ENCODE measurements at regions not wholly inside any gene's neighbourhood (a gene's known extent, or its start where the extent isn't known, plus 50 kb on each side); places are given as distances from the start of the nearest gene placed in this dataset.

DNA sequence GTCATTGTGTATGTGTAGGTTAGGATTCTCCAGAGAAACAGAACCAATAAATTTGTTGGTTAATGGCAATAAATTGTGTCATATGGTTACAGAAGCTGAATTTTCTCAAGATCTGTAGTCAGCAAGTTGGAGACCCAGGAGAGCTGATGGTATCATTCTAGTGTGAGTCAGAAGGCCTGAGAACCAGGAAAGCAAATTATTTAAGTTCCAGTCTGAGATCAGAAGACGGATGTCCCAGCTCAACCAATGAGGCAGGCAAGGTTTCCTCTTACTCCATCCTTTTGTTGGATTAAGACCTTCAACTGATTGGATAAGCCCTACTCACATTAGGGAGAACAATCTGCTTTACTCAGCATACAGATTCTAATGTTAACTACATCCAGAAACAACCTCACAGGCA, 656.3 kb downstream of the ANXA1 start:
- CTCF ChIA-PET: no interaction called here
- Histone ChIP-seq H3K18ac (ENCODE audit: low read depth, low read length) (no peak overlapping the region), H3K23ac (ENCODE audit: low read depth, low read length) (no peak overlapping the region), H3K27me3 (ENCODE audit: control insufficient read depth, insufficient read depth, low read length) (no peaks in the 10 kb centered on the region), H4K8ac (ENCODE audit: low read depth in 2 of 2, low read length in 2 of 2) (no peak overlapping the region), H3K4me2 (ENCODE audit: low read depth, low read length) (no peak overlapping the region), H4K91ac (ENCODE audit: insufficient read depth, low read depth, low read length) (no peak overlapping the region), H3K4me1 (ENCODE audit: control insufficient read depth, insufficient read depth, low read length) (no peaks in the 10 kb centered on the region), H3K9me1 (ENCODE audit: insufficient read depth, low read length) (no peaks in the 10 kb centered on the region), H2BK15ac (ENCODE audit: low read depth, low read length) (no peak overlapping the region), H2AFZ (replicated peaks; ENCODE audit: low read length, poor library complexity) (no peak overlapping the region), H3K27ac (ENCODE audit: insufficient read depth, low read length) (no peak overlapping the region), H3K4me3 (ENCODE audit: insufficient read depth, low read depth, low read length) (no peak overlapping the region), H4K20me1 (ENCODE audit: insufficient read depth, low read length) (no peaks in the 10 kb centered on the region), H2AK9ac (replicated peaks; ENCODE audit: low read depth, low read length, poor library complexity) (no peak overlapping the region), H2BK120ac (ENCODE audit: low read depth, low read length) (no peak overlapping the region), H3K79me1 (ENCODE audit: low read depth in 1 of 2, low read length in 2 of 2) (no peaks in the 10 kb centered on the region), H3K4ac (ENCODE audit: low read depth, low read length) (no peak overlapping the region), H2BK5ac (ENCODE audit: low read depth, low read length, poor library complexity, severe bottlenecking) (no peak overlapping the region), H3K14ac (replicated peaks; ENCODE audit: low read depth, low read length) (no peak overlapping the region), H2BK20ac (ENCODE audit: low read depth, low read length) (no peak overlapping the region), H3K36me3 (ENCODE audit: control insufficient read depth, insufficient read depth, low read length) (no peaks in the 10 kb centered on the region), H2AK5ac (ENCODE audit: low read depth, low read length) (no peak overlapping the region), H3K9me3 (ENCODE audit: control insufficient read depth, insufficient read depth, low read length) (0 out of 2 replicates have a peak, but pooled peaks cover 2% of the 10 kb centered on the region), H4K5ac (ENCODE audit: low read depth, low read length) (no peak overlapping the region), H3K9ac (ENCODE audit: low read depth, low read length) (no peak overlapping the region), H3K56ac (ENCODE audit: extremely low read depth, insufficient read depth, low read length) (no peak overlapping the region)
- DNase-seq: no peak
- TF ChIP-seq CEBPB (IDR thresholded peaks at IDR 0.05; ENCODE audit: low read depth, low read length): no peak
- no peak for TF ChIP-seq RAD21 (IDR thresholded peaks at IDR 0.05; ENCODE audit: low read length)
- TF ChIP-seq, protein P1, sequence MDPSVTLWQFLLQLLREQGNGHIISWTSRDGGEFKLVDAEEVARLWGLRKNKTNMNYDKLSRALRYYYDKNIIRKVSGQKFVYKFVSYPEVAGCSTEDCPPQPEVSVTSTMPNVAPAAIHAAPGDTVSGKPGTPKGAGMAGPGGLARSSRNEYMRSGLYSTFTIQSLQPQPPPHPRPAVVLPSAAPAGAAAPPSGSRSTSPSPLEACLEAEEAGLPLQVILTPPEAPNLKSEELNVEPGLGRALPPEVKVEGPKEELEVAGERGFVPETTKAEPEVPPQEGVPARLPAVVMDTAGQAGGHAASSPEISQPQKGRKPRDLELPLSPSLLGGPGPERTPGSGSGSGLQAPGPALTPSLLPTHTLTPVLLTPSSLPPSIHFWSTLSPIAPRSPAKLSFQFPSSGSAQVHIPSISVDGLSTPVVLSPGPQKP (IDR thresholded peaks at IDR 0.05; ENCODE audit: borderline replicate concordance, low read depth, low read length): no peak
- TF ChIP-seq, protein P2, sequence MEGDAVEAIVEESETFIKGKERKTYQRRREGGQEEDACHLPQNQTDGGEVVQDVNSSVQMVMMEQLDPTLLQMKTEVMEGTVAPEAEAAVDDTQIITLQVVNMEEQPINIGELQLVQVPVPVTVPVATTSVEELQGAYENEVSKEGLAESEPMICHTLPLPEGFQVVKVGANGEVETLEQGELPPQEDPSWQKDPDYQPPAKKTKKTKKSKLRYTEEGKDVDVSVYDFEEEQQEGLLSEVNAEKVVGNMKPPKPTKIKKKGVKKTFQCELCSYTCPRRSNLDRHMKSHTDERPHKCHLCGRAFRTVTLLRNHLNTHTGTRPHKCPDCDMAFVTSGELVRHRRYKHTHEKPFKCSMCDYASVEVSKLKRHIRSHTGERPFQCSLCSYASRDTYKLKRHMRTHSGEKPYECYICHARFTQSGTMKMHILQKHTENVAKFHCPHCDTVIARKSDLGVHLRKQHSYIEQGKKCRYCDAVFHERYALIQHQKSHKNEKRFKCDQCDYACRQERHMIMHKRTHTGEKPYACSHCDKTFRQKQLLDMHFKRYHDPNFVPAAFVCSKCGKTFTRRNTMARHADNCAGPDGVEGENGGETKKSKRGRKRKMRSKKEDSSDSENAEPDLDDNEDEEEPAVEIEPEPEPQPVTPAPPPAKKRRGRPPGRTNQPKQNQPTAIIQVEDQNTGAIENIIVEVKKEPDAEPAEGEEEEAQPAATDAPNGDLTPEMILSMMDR (conservative IDR thresholded peaks at IDR 0.05; ENCODE audit: low read depth, low read length): no peak
- no peak for TF ChIP-seq MAFK (IDR thresholded peaks at IDR 0.05; ENCODE audit: low read depth, low read length)
- no peak for TF ChIP-seq USF2 (IDR thresholded peaks at IDR 0.05; ENCODE audit: low read depth, low read length)
- TF ChIP-seq SMC3 (IDR thresholded peaks at IDR 0.05; ENCODE audit: low read depth, low read length): no peak
- TF ChIP-seq CHD1 (IDR thresholded peaks at IDR 0.05; ENCODE audit: low read depth, low read length): no peak
- no peak for TF ChIP-seq POLR2A (IDR thresholded peaks at IDR 0.05; ENCODE audit: low read depth, low read length)
- TF ChIP-seq BHLHE40 (IDR thresholded peaks at IDR 0.05; ENCODE audit: low read depth, low read length): no peak
- no peak for TF ChIP-seq FOS (IDR thresholded peaks at IDR 0.05; ENCODE audit: low read depth, low read length)
- TF ChIP-seq RFX5 (IDR thresholded peaks at IDR 0.05; ENCODE audit: low read depth, low read length): no peak
- TF ChIP-seq MXI1 (IDR thresholded peaks at IDR 0.05; ENCODE audit: borderline replicate concordance, low read depth, low read length): no peak
- no peak for TF ChIP-seq MAZ (IDR thresholded peaks at IDR 0.05; ENCODE audit: borderline replicate concordance, low read depth, low read length)
- no peak for TF ChIP-seq NFE2L2 (IDR thresholded peaks at IDR 0.05; ENCODE audit: low read depth, low read length)
- dilution Hi-C loops (cut with HindIII; ENCODE audit: low sequenced_read_pairs, unreplicated experiment): no loop called here
- ATAC-seq (ENCODE audit: low read depth): no peak
- in situ Hi-C loops (cut with MboI; ENCODE audit: low sequenced_read_pairs): no loop called here
- no TSS peak for BruUV-seq (replicated peaks)
- WGBS, 2 experiments (ENCODE audit: extremely low coverage in 2 of 2, insufficient read length in 1 of 2): no CpG with 5 or more reads among the region's 1 CpG
- POLR2A ChIA-PET (ENCODE audit: unreplicated experiment): no interaction called here
- intact Hi-C loops (cut with micrococcal nuclease): no loop called here

All from IMR-90 (cell line).